IMR-90 (cell line): ENCODE measurements at regions not wholly inside any gene's neighbourhood (a gene's known extent, or its start where the extent isn't known, plus 50 kb on each side); places are given as distances from the start of the nearest gene placed in this dataset.

Source experiments
- BHLHE40 ChIP-seq: fragments of 150-350 bp; IDR thresholded peaks from 2 replicates; pipeline ENCODE4 v1.6.1; 2016; ENCODE audit warnings: mild to moderate bottlenecking, low read depth, low read length
- CTCF ChIP-seq: conservative IDR thresholded peaks from 2 replicates; pipeline ENCODE4 v1.5.1; 2012; ENCODE audit warnings: mild to moderate bottlenecking, low read depth, low read length, improper control_type of control experiment
- MAFK ChIP-seq: IDR thresholded peaks from 2 replicates; pipeline ENCODE4 v1.6.1; 2012; ENCODE audit warnings: low read depth, low read length, improper control_type of control experiment
- MAZ ChIP-seq: IDR thresholded peaks from 2 replicates; pipeline ENCODE4 v1.6.1; 2012; ENCODE audit warnings: low read depth, mild to moderate bottlenecking, low read length, improper control_type of control experiment, moderate library complexity, borderline replicate concordance
- NFE2L2 ChIP-seq: fragments of 150-350 bp; IDR thresholded peaks from 2 replicates; pipeline ENCODE4 v1.6.1; 2016; ENCODE audit warnings: low read depth, mild to moderate bottlenecking, low read length
- POLR2A ChIP-seq: IDR thresholded peaks from 2 replicates; pipeline ENCODE4 v1.6.1; 2012; ENCODE audit warnings: mild to moderate bottlenecking, low read depth, low read length
- RAD21 ChIP-seq: IDR thresholded peaks from 2 replicates; pipeline ENCODE4 v1.6.1; 2012; ENCODE audit warnings: low read length, improper control_type of control experiment
- RCOR1 ChIP-seq: IDR thresholded peaks from 2 replicates; pipeline ENCODE4 v1.6.1; 2012; ENCODE audit warnings: mild to moderate bottlenecking, low read length, improper control_type of control experiment; ENCODE audit not compliant: insufficient replicate concordance
- RFX5 ChIP-seq: IDR thresholded peaks from 2 replicates; pipeline ENCODE4 v1.8.0; 2012; ENCODE audit warnings: low read depth, mild to moderate bottlenecking, low read length, moderate library complexity

- TF ChIP-seq NFE2L2 (no peak), RAD21 (no peak), CTCF (no peak), MAZ (no peak), RFX5 (no peak), BHLHE40 (no peak), POLR2A (no peak), RCOR1 (no peak), MAFK (no peak)
Observed at GRCh38 chr1:72693899-72694298, 411.6 kb upstream of the NEGR1 start.
